GM23338 (cell line): ENCODE measurements at regions not wholly inside any gene's neighbourhood (a gene's known extent, or its start where the extent isn't known, plus 50 kb on each side); places are given as distances from the start of the nearest gene placed in this dataset.

Experiments
- ATAC-seq: fragments of 200-7000 bp; cut with Tn5 transposase; 3 replicates; pipeline ENCODE4 v1.9.1; 2020
- DNase-seq: peaks from one replicate; pipeline ENCODE4 v3.0.0-alpha.2; 2015; ENCODE audit warnings: low spot score
- H2AFZ ChIP-seq: fragments of 200-600 bp; sonication (generic); 2 replicates; pipeline ENCODE4 v1.8.0; 2016; ENCODE audit warnings: antibody characterized with exemption, mild to moderate bottlenecking, moderate library complexity
- H3F3A ChIP-seq: fragments of 200-600 bp; sonication (generic); replicated peaks from 2 replicates; pipeline ENCODE4 v1.8.0; 2017; ENCODE audit warnings: antibody characterized with exemption, mixed run types, low read depth
- H3K27ac ChIP-seq: fragments of 200-600 bp; sonication (generic); 2 replicates; pipeline ENCODE4 v1.6.1; 2016; ENCODE audit warnings: low read depth
- H3K27me3 ChIP-seq: fragments of 200-600 bp; sonication (generic); 2 replicates; pipeline ENCODE4 v1.8.0; 2016; ENCODE audit warnings: mild to moderate bottlenecking, mixed run types, moderate library complexity; ENCODE audit not compliant: insufficient read depth
- H3K36me3 ChIP-seq: fragments of 200-600 bp; sonication (generic); 2 replicates; pipeline ENCODE4 v1.8.0; 2016; ENCODE audit warnings: mild to moderate bottlenecking; ENCODE audit not compliant: insufficient read depth
- H3K4me1 ChIP-seq: fragments of 200-600 bp; sonication (generic); 2 replicates; pipeline ENCODE4 v1.8.0; 2016; ENCODE audit warnings: mild to moderate bottlenecking, moderate library complexity; ENCODE audit not compliant: insufficient read depth
- H3K4me2 ChIP-seq: fragments of 200-600 bp; sonication (generic); 2 replicates; pipeline ENCODE4 v1.7.1; 2017; ENCODE audit warnings: mixed run types
- H3K4me3 ChIP-seq: fragments of 200-600 bp; sonication (generic); 2 replicates; pipeline ENCODE4 v1.6.1; 2016; ENCODE audit warnings: mixed run types
- H3K79me2 ChIP-seq: fragments of 200-600 bp; sonication (generic); replicated peaks from 2 replicates; pipeline ENCODE4 v1.8.0; 2017; ENCODE audit warnings: mild to moderate bottlenecking; ENCODE audit not compliant: insufficient read depth
- H3K9me2 ChIP-seq: fragments of 200-600 bp; sonication (generic); 2 replicates; pipeline ENCODE4 v1.8.0; 2017; ENCODE audit not compliant: insufficient read depth
- H4K20me1 ChIP-seq: fragments of 200-600 bp; sonication (generic); replicated peaks from 2 replicates; pipeline ENCODE4 v1.8.0; 2017; ENCODE audit warnings: mild to moderate bottlenecking; ENCODE audit not compliant: insufficient read depth
- H3K27ac Mint-ChIP-seq: 2 replicates; pipeline ENCODE4 v1.8.0; 2020; ENCODE audit warnings: inconsistent platforms, mild to moderate bottlenecking, moderate library complexity, mixed read lengths
- H3K27me3 Mint-ChIP-seq: 3 replicates; pipeline ENCODE4 v1.8.0; 2022; ENCODE audit warnings: low read depth, mild to moderate bottlenecking, moderate library complexity, mixed read lengths, inconsistent platforms; ENCODE audit not compliant: insufficient read depth, poor library complexity
- H3K36me3 Mint-ChIP-seq: 3 replicates; pipeline ENCODE4 v1.8.0; 2021; ENCODE audit warnings: low read depth, mild to moderate bottlenecking, inconsistent platforms, moderate library complexity, mixed read lengths
- H3K4me1 Mint-ChIP-seq: 3 replicates; pipeline ENCODE4 v1.8.0; 2020; ENCODE audit warnings: mild to moderate bottlenecking, inconsistent platforms, mixed read lengths
- H3K4me3 Mint-ChIP-seq: 3 replicates; pipeline ENCODE4 v1.8.0; 2021; ENCODE audit warnings: moderate library complexity, mild to moderate bottlenecking, inconsistent platforms, mixed read lengths
- H3K9me3 Mint-ChIP-seq: 3 replicates; pipeline ENCODE4 v1.8.0; 2020; ENCODE audit warnings: moderate library complexity, mild to moderate bottlenecking, inconsistent platforms, mixed read lengths
- ETS1 ChIP-seq: IDR thresholded peaks from 2 replicates; pipeline ENCODE4 v1.6.1; 2016; ENCODE audit warnings: antibody characterized with exemption
- EZH2 ChIP-seq: fragments of 200-600 bp; sonication (generic); IDR thresholded peaks from one replicate; pipeline ENCODE4 v1.8.0; 2017; ENCODE audit warnings: antibody characterized with exemption, mild to moderate bottlenecking, low read depth; ENCODE audit not compliant: unreplicated experiment
- EZH2phosphoT487 ChIP-seq: fragments of 200-600 bp; sonication (generic); IDR thresholded peaks from one replicate; pipeline ENCODE4 v1.8.1; 2018; ENCODE audit warnings: antibody characterized with exemption; ENCODE audit not compliant: unreplicated experiment
- NANOG ChIP-seq: IDR thresholded peaks from 2 replicates; pipeline ENCODE4 v1.6.1; 2016; ENCODE audit warnings: antibody characterized with exemption, borderline replicate concordance
- REST ChIP-seq: IDR thresholded peaks from one replicate; pipeline ENCODE4 v1.6.1; 2018; ENCODE audit warnings: antibody characterized with exemption; ENCODE audit not compliant: unreplicated experiment
- ZNF114 ChIP-seq: fragments of 250-450 bp; sonication (Bioruptor Pico); IDR thresholded peaks from 2 replicates; pipeline ENCODE4 v1.5.0; 2020; ENCODE audit warnings: mild to moderate bottlenecking, moderate library complexity
- ZNF331 ChIP-seq: fragments of 250-450 bp; sonication (Bioruptor Pico); IDR thresholded peaks from 2 replicates; pipeline ENCODE4 v1.5.0; 2020; ENCODE audit warnings: low read depth, mild to moderate bottlenecking, moderate library complexity
- TF ChIP-seq, protein P1 (sequence below), 2 experiments: fragments of 200-600 bp in 1 of 2; sonication (generic) in 1 of 2; conservative IDR thresholded peaks; 2 replicates each; pipeline versions ENCODE4 v1.5.1 to v1.6.1; 2016 to 2017; ENCODE audit warnings: antibody characterized with exemption in 2 of 2, low read depth in 2 of 2, mild to moderate bottlenecking in 2 of 2, moderate library complexity in 1 of 2

DNA sequence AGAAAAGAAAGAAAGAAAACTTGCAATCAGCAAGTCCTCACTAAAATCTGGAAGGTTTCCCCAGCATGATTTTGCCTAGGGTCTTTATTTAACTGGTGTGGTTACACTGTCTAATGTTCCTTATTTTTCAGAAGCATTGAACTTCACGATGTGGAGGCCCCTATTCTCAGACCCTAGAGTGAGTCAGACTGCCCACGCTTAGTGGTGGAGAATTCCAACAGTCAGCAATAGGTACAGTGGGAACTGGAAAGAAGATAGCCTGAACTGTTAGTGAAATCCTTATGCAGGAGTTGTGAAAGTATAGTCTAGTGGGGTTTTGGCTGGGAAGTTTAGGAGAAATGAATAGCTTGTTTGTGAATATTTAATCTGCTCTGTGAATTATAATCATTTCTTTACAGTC is 115.0 kb downstream of the FZD1 start (continued):
- TF ChIP-seq, protein P1, sequence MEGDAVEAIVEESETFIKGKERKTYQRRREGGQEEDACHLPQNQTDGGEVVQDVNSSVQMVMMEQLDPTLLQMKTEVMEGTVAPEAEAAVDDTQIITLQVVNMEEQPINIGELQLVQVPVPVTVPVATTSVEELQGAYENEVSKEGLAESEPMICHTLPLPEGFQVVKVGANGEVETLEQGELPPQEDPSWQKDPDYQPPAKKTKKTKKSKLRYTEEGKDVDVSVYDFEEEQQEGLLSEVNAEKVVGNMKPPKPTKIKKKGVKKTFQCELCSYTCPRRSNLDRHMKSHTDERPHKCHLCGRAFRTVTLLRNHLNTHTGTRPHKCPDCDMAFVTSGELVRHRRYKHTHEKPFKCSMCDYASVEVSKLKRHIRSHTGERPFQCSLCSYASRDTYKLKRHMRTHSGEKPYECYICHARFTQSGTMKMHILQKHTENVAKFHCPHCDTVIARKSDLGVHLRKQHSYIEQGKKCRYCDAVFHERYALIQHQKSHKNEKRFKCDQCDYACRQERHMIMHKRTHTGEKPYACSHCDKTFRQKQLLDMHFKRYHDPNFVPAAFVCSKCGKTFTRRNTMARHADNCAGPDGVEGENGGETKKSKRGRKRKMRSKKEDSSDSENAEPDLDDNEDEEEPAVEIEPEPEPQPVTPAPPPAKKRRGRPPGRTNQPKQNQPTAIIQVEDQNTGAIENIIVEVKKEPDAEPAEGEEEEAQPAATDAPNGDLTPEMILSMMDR (conservative IDR thresholded peaks at IDR 0.05; ENCODE audit: low read depth in 2 of 2) = no peak
- TF ChIP-seq ZNF331 (CRISPR knock-in tag) (no peak), EZH2phosphoT487 (no peak), REST (no peak), EZH2 (no peak), ETS1 (no peak)

GRCh38 chr7:91379991-91380390 is 115.8 kb downstream of the FZD1 start:
- H3K79me2 ChIP-seq = no peaks in the 10 kb centered on the region
- no peak for ATAC-seq
- DNase-seq = no peak
- no peak overlapping the region for H3K27ac Mint-ChIP-seq
- no peak overlapping the region for H3K27ac ChIP-seq
- H3K4me3 ChIP-seq = no peak overlapping the region
- peaks cover 32% of the 10 kb centered on the region for H3K9me2 ChIP-seq
- H3K27me3 Mint-ChIP-seq = no peaks in the 10 kb centered on the region
- no peaks in the 10 kb centered on the region for H3K36me3 Mint-ChIP-seq
- H2AFZ ChIP-seq = no peak overlapping the region
- H3F3A ChIP-seq = no peaks in the 10 kb centered on the region
- H3K4me2 ChIP-seq = no peak overlapping the region
- H3K36me3 ChIP-seq = no peaks in the 10 kb centered on the region
- H3K27me3 ChIP-seq = no peaks in the 10 kb centered on the region
- H3K4me1 ChIP-seq = 0 out of 2 replicates have a peak, but pooled peaks cover 4% of the 10 kb centered on the region
- H3K4me1 Mint-ChIP-seq = peaks cover 6% of the 10 kb centered on the region
- TF ChIP-seq ZNF114 = no peak
- TF ChIP-seq NANOG = no peak
- H3K4me3 Mint-ChIP-seq = no peak overlapping the region
- H4K20me1 ChIP-seq = no peaks in the 10 kb centered on the region
- no peaks in the 10 kb centered on the region for H3K9me3 Mint-ChIP-seq
